ENCODE measurements at regions not wholly inside any gene's neighbourhood (a gene's known extent, or its start where the extent isn't known, plus 50 kb on each side); places are given as distances from the start of the nearest gene placed in this dataset.

- DNase-seq = no peak
These were observed 186.4 kb downstream of the KIF20B start for GRCh38 chr10:89887830-89888229.

- no peak for DNase-seq
These were observed 187.1 kb downstream of the KIF20B start for GRCh38 chr10:89888321-89889070.

GRCh38 chr10:89889606-89890005 is 188.2 kb downstream of the KIF20B start:
- no peak for DNase-seq

GRCh38 chr10:89891006-89891535 is 189.7 kb downstream of the KIF20B start:
- no peak for DNase-seq

- no peak for DNase-seq
These were observed 192.7 kb downstream of the KIF20B start for GRCh38 chr10:89894051-89894450.

GRCh38 chr10:89900554-89900953 is 199.2 kb downstream of the KIF20B start:
- DNase-seq = no peak

GRCh38 chr10:89901895-89902294 is 200.5 kb downstream of the KIF20B start:
- DNase-seq = no peak

GRCh38 chr10:89904755-89905154 is 203.4 kb downstream of the KIF20B start:
- DNase-seq = peak; percentile 35

GRCh38 chr10:89909752-89910151 is 208.4 kb downstream of the KIF20B start:
- DNase-seq = no peak

- DNase-seq = no peak
These were observed 213.6 kb downstream of the KIF20B start for GRCh38 chr10:89915021-89915420.

GRCh38 chr10:89915968-89916367 is 214.6 kb downstream of the KIF20B start:
- no peak for DNase-seq

GRCh38 chr10:89916468-89917215 is 215.3 kb downstream of the KIF20B start:
- DNase-seq = peak; percentile 77

GRCh38 chr10:89921403-89921802 is 220.0 kb downstream of the KIF20B start:
- DNase-seq = peak; percentile 67

- DNase-seq = peak; percentile 55
These were observed 222.3 kb downstream of the KIF20B start for GRCh38 chr10:89923661-89924060.

GRCh38 chr10:89924261-89924660 is 222.9 kb downstream of the KIF20B start:
- DNase-seq = no peak

- no peak for DNase-seq
These were observed 225.3 kb downstream of the KIF20B start for GRCh38 chr10:89926736-89927135.

- DNase-seq = no peak
These were observed 228.1 kb downstream of the KIF20B start for GRCh38 chr10:89929282-89930026.

GRCh38 chr10:89937494-89937893 is 236.1 kb downstream of the KIF20B start:
- DNase-seq = no peak

GRCh38 chr10:89940076-89940475 is 238.7 kb downstream of the KIF20B start:
- no peak for DNase-seq

GRCh38 chr10:89942217-89942616 is 240.8 kb downstream of the KIF20B start:
- no peak for DNase-seq

GRCh38 chr10:89944138-89944537 is 242.7 kb downstream of the KIF20B start:
- DNase-seq = no peak

GRCh38 chr10:89946106-89946505 is 244.7 kb downstream of the KIF20B start:
- no peak for DNase-seq

- no peak for DNase-seq
These were observed 248.1 kb downstream of the KIF20B start for GRCh38 chr10:89949496-89949895.

All from EL (cell line).